Hippocampal formation (tissue), 2 donors: ENCODE measurements at regions not wholly inside any gene's neighbourhood (a gene's known extent, or its start where the extent isn't known, plus 50 kb on each side); places are given as distances from the start of the nearest gene placed in this dataset.
"Not testable (repeated sequence)": the region's sequence is repeated elsewhere in the genome, so short reads cannot be mapped to it uniquely, and the experiment has no call there.

ENCODE experiments used
- DNase-seq, 2 donors: peaks; one replicate each; lab custom pipeline; 2025; lab: John Stamatoyannopoulos, UW

DNA sequence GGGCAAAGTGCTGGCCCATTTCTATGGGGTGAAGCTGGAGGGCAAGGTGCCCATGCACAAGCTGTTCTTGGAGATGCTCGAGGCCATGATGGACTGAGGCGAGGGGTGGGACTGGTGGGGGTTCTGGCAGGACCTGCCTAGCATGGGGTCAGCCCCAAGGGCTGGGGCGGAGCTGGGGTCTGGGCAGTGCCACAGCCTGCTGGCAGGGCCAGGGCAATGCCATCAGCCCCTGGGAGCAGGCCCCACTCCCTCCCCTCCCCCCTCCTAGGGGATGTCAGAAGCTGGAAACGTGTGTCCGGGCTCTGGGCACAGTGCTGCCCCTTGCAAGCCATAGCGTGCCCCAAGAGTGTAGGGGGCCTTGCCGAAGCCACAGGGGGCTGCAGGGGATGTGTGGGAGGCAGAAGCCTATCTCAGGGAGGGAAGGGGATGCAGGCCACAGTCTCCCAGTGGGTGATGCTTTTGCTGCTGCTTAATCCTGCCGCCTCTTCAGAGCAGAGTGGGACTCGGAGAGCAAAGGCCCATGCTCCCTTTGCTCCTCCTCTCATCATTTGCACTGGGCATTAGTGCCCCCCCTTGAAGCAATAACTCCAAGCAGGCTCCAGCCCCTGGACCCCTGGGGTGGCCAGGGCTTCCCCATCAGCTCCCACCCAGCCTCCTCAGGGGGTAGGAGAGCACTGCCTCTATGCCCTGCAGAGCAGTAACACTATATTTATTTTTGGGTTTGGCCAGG is 85.2 kb downstream of the MRPL57 start:
- DNase-seq, result not testable (repeated sequence)

DNA sequence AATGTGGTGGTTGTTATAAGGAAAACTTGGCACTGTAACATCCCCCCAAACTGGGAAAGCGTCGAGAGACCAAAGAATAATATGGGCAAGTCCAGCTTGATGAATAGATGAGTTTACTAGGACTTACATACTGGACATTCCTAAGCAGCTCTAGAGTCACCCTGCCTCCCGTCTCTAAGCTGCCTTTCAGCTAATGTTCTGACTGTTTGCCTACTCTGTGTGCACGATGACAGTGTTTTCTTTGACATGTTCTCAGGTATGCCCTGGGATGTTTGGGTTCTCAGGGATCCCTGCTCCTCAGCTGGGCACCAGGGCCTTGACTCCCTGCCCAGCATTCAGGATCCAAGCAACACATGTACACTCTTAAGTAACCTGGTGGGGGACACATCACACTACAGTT is 87.5 kb downstream of the MRPL57 start:
- not testable (repeated sequence) for DNase-seq

DNA sequence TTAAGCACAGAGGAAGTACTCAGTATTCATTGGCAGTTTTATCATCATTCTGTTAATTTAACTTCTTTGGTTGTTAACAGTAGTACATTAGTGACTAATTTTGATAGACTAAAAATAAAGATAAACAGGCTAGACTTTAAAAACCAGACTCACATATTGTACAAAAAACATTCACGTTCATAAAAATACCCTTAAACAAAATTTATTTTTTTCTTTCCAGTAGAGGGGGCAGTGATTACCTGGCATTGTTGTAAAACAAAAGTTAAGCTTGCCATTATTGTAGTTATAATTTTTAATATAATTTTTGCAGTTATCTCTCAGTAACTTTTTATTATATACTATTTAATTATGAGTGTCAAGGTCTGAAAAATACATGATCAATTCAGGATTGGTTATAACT is 92.0 kb downstream of the MRPL57 start:
- not testable (repeated sequence) for DNase-seq

DNA sequence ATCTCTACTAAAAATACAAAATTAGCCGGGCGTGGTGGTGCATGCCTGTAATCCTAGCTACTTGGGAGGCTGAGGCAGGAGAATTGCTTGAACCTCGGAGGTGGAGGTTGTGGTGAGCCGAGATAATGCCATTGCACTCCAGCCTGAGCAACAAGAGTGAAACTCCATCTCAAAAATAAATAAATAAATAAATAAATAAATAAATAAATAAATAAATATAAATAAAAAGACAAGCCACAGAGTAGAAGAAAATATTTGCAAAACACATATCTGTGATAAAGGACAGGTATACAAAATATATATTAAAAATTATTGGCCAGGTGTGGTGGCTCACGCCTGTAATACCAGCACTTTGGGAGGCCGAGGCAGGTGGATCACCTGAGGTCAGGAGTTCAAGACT is 96.0 kb downstream of the MRPL57 start:
- DNase-seq, result not testable (repeated sequence)

DNA sequence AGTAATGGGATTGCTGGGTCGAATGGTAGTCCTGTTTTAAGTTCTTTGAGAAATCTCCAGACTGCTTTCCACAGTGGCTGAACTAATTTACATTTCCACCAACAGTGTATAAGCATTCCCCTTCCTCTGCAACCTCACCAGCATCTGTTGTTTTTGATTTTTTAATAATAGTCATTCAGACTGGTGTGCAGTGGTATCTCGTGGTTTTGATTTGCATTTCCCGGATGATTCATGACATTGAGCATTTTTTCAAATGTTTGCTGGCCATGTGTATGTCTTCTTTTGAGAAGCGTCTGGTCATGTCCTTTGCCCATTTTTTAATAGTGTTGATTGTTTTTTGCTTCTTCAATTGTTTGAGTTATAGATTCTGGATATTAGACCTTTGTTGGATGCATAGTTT is 98.0 kb downstream of the MRPL57 start:
- DNase-seq, result not testable (repeated sequence)

DNA sequence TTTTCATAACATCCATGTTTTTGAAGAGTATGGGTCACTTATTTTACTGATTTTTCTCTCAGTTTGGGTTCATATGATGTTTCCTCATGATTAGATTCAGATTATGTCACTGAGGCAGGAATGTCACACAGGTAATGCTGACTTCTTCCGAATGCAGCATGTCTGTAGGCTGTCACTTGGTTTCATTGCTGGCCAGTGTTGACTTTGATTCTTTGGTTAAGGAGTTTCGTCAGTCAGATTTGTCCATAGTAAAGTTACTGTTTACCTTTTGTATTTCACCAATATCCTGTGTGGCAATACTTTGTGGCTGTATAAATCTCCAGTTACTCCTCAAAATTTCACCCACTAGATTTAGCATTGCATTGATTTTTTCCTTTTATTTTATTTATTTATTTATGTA is 105.6 kb downstream of the MRPL57 start:
- no peak for DNase-seq

- DNase-seq, result no peak
Measured at GRCh38 chr13:21287331-21287907, 111.0 kb downstream of the MRPL57 start.

DNA sequence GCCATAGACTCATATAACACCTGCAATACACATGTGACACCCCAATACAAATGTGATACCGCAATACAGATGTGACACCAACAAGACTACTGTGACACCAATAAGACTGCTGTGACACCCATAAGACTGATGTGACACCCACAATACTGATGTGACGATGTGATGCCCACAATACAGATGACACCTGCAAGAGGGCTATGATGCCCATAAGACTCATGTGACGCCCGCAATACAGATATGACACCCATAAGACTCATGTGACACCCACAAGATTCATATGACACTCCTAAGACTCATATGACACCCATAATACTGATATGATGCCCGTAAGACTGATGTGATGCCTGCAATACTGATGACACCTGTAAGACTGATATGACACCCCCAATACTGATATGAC is 113.0 kb downstream of the MRPL57 start:
- DNase-seq, result no peak

DNA sequence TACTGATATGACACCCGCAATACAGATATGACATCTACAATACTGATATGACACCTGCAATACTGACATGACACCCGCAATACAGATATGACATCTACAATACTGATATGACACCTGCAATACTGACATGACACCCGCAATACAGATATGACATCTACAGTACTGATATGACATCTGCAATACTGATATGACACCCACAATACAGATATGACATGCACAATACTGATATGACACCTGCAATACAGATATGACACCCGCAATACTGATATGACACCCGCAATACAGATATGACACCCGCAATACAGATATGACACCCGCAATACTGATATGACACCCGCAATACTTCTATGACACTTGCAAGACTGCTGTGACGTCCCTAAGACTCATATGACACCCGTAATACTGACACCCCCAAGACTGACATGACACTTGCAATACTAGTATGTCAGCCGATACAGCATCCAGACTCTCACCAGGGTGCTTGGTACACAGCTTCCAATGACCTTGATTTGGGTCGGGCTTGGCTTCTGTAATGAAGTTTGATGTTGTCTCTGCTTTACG is 114.1 kb downstream of the MRPL57 start:
- DNase-seq, result not testable (repeated sequence)

DNA sequence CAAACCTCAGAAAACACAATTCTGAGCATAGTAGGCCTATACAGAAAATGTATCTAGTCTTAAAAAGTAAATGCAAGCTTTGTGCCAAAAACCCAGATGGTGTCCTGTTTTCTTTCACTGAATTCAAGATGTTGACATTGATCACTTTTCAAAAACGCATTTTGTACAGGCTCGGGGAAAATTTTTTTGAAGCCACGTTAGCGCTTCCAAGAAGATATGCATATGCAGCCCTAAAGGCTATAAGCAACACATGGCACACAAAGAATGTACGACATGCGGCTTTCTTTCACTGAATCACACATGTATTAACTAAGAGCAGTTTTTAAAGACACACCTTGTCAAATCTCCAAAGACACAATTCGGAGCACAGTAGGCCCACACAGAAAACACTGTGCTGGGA is 115.4 kb downstream of the MRPL57 start:
- no peak for DNase-seq

DNA sequence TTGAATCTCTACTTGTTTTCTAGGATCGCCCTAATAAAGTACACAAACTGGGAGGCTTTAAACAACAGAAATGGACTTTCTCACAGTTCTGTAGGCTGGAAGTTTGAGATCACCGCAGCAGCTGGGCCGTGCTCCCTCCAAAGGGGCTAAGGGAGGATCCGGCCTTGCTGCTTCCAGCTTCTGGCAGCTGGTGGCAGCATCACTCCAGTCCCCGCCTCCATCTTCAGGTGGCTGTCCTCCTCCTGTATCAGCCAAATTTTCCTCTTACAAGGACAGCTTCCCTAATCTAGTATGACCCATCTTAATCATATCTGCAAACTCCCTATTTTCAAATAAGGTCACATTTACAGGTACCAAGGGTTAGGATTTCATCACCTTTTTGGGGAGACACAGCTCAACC is 120.5 kb downstream of the MRPL57 start:
- peak; percentile 54 to 57 for DNase-seq

DNA sequence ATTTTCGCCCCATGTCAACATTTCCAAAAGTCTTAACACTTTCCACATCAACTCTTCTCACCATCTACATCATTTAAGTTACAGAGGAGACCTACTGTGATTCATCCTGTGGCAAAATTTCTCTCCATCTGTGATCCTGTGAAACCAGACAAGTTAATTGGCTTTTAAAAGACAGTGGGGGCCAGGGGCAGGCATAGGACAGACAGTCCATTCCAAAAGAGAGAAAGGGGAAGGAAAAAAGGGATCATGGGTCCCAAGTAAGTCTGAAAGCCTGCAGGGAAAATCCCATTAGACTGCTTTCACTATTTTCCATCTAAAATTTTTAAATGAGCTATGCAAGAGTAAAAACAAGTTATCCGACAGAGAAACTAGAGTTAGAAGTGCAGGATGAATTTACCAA is 121.0 kb downstream of the MRPL57 start:
- no peak for DNase-seq

DNA sequence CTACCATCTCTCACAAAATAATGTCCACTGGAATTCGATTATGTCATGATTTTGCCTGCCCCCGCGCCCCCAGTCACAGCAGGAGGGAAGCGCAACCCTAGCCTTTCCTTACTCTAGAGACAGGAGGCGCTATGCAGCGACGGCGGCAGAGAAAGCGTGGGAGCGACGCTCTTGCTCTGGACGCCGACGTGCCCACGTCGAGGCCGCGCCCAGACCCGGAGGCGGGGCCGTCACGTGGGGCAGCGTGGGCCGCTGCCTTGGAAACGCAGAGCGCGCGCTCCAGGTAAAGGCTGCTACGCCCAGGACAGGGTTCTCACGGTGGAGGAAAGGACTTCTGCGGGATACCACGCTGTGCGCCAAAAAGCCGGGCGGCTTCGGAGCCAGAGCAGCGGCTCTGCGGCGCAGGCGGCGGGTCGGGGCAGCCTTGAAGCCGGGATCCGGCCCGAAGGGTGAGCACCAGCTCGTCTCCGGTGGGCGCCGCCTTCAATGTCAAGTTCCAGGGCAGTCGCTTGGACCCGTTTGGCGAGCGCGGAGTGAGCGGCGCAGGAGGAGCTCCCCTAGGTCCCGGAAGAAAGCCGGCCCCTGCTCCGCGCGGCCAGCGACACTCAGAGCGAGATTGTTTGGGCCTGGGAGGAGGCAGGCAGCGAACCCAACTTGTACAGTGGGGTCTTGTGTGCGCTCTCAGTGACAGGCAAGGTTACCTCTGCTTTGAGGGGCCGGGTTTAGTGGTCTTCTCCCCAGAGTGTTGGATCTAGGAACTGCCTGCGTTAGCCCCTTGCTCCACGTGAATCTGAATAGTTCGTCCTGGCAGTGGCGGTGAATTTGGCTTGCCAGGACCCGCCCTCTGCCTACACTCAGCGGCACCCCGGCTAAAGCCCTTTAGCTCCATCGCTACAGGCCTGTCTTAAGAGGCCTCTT is 121.7 kb downstream of the MRPL57 start:
- peak; percentile 71 to 88 for DNase-seq

GRCh38 chr13:21304256-21304655 is 127.8 kb downstream of the MRPL57 start:
- no peak for DNase-seq

DNA sequence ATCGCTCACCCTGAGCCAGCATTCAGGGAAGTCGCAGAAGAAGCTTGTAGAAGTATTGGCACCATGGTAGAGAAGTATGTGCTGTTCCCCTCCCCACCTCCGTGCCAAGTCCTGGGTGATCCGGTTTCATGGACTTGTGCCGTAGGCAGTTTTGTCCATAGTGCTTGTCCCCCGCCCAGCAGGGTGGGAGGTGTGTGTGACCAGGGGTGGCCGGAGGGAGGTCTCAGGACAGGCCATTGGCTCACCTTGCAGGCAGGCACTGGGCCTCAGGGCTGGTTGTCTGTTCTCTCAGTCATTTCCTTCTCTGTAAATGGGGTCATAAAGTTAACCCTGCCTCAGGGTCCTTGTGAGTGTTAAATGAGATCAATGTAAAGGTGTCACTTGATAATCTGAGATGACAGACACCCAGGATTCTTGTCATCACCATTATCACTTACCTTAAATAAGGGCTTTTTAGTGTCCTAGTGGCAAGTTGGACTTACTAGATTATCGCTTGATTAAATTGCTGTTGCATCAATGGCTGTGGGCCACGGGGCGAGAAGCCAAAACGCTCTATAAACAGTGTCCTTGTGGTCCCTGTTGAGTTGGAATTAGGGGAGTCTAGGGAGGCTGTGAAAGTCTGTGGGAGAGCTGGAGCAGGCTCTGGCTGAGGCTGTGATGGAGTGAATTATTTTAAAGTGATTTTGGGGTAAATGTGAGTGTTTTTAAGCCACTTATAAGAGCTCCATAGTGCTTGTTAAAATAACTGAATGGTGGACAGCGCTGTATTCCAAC is 130.0 kb downstream of the MRPL57 start:
- DNase-seq, result not testable (repeated sequence)

DNA sequence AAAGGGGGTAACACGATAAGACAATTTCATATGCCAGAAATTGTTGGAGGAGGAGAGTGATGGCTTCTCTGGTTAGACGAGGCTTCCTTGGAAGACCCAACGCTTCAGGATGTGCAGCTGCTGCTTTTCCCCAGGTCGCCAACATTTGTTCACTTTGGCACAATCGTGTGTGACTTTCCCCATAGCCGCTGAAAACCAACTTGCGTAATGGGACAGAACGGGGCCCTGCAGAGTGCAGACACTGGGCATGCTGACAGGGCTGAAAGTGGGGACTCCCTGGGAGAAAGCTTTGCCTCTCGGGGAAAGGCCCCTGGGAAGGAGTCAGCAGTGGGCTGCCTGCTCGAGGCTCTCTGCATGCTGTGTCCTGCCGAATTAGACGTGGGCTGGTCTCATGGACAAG is 130.7 kb downstream of the MRPL57 start:
- DNase-seq, result not testable (repeated sequence)

GRCh38 chr13:21308906-21309305 is 132.4 kb downstream of the MRPL57 start:
- no peak for DNase-seq

- no peak for DNase-seq
Measured at GRCh38 chr13:21309542-21310172, 133.2 kb downstream of the MRPL57 start.

DNA sequence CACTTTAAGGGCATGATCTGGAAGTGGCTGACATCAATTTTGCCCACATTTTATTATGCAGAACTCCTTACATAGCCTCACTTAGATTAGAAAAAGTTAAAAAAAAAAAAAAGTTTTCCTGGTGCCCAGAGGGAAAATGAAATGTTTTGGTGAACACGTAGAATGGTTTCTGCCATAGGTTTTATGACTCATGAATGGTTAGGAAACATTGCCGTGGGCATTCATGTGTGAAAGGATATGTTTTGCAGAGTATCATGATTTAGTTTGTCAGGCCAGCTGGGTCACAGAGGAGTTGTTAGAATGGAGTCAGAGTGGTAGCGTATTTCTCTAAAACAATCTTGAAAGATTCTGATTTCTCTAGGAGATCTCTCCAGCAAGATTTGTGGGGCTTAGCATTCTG is 133.8 kb downstream of the MRPL57 start:
- no peak for DNase-seq

DNA sequence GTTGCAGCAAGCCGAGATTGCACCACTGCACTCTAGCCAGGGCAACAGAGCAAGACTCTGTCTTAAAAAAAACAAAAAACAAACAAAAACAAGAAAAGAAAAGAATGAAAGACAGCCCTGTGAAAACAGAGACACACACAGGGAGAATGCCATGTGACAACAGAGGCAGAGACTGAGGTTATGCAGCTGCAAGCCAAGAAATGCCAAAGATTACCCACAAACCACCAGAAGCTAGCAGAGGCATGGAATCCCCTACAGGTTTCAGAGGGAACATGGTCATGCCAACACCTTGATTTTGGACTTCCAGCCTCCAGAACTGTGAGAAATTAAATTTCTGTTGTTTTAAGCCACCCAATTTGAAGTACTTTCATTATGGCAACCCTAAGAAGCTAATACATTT is 138.5 kb downstream of the MRPL57 start:
- not testable (repeated sequence) for DNase-seq

DNA sequence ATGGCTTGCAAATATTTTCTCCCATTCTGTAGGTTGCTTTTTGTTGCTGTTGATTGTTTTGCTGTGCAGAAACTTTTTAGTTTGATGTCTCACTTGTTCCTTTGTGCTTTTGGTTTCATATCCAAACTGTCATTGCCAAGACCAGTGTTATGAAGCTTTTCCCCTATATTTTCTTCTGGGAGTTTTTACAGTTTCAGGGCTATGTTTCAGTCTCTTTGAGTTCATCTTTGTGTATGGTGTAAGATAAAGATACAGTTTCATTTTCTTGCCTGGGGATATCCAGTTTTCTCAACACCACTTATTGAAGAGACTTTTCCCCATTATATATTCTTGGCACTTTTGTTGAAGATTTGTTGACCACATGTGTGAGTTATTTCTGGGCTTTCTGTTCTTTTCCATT is 139.9 kb downstream of the MRPL57 start:
- DNase-seq, result no peak
